OCI-LY3 (cell line): ENCODE measurements at regions not wholly inside any gene's neighbourhood (a gene's known extent, or its start where the extent isn't known, plus 50 kb on each side); places are given as distances from the start of the nearest gene placed in this dataset.
"Not testable (repeated sequence)": the region's sequence is repeated elsewhere in the genome, so short reads cannot be mapped to it uniquely, and the experiment has no call there.

Experiments
- H2AFZ ChIP-seq: fragments of 200-600, 300-600 bp; shearing (Covaris generic); 2 replicates; pipeline ENCODE4 v1.6.0; 2014; ENCODE audit warnings: antibody characterized with exemption, low read depth, low read length
- H3K27ac ChIP-seq: fragments of 200-600, 300-600 bp; sonication (generic); 2 replicates; pipeline ENCODE4 v1.5.1; 2014; ENCODE audit warnings: mild to moderate bottlenecking, low read length, moderate library complexity, mixed read lengths
- H3K27me3 ChIP-seq: fragments of 200-600, 300-600 bp; sonication (generic); 2 replicates; pipeline ENCODE4 v1.6.1; 2014; ENCODE audit warnings: low read depth, low read length, mixed read lengths
- H3K36me3 ChIP-seq: fragments of 200-600, 300-600 bp; sonication (generic); replicated peaks from 2 replicates; pipeline ENCODE3; 2014; ENCODE audit warnings: low read depth, low read length, mixed read lengths
- H3K4me1 ChIP-seq: fragments of 300-600, 200-600 bp; sonication (generic); 2 replicates; pipeline ENCODE4 v1.6.1; 2014; ENCODE audit warnings: low read length, mixed read lengths
- H3K4me2 ChIP-seq: fragments of 200-600, 300-600 bp; sonication (generic); 2 replicates; pipeline ENCODE4 v1.6.1; 2014; ENCODE audit warnings: low read length, mixed read lengths
- H3K4me3 ChIP-seq: fragments of 300-600, 200-600 bp; sonication (generic); 2 replicates; pipeline ENCODE4 v1.5.1; 2014; ENCODE audit warnings: antibody characterized with exemption, mild to moderate bottlenecking, low read length, moderate library complexity
- H3K79me2 ChIP-seq: fragments of 300-600, 200-600 bp; shearing (Covaris generic); 2 replicates; pipeline ENCODE4 v1.6.1; 2014; ENCODE audit warnings: mild to moderate bottlenecking, low read length, mixed read lengths
- H3K9ac ChIP-seq: fragments of 300-600, 200-600 bp; shearing (Covaris generic); 2 replicates; pipeline ENCODE4 v1.6.0; 2014; ENCODE audit warnings: mild to moderate bottlenecking, low read length, moderate library complexity
- H3K9me3 ChIP-seq: fragments of 200-600, 300-600 bp; shearing (Covaris generic); 2 replicates; pipeline ENCODE4 v1.6.1; 2014; ENCODE audit warnings: low read length, mixed read lengths; ENCODE audit not compliant: insufficient read depth
- H4K20me1 ChIP-seq: fragments of 200-600, 300-600 bp; sonication (generic); 2 replicates; pipeline ENCODE4 v1.6.1; 2016; ENCODE audit warnings: low read length, mixed read lengths; ENCODE audit not compliant: insufficient read depth
- EZH2phosphoT487 ChIP-seq: fragments of 200-600 bp; shearing (Covaris generic); IDR thresholded peaks from 2 replicates; pipeline ENCODE4 v1.6.1; 2018; ENCODE audit warnings: antibody characterized with exemption, mixed run types, low read depth
- TF ChIP-seq, protein P1 (sequence below): fragments of 200-600, 300-600 bp; sonication (generic); IDR thresholded peaks from 2 replicates; pipeline ENCODE4 v1.5.1; 2014; ENCODE audit warnings: antibody characterized with exemption, low read length, low read depth

DNA sequence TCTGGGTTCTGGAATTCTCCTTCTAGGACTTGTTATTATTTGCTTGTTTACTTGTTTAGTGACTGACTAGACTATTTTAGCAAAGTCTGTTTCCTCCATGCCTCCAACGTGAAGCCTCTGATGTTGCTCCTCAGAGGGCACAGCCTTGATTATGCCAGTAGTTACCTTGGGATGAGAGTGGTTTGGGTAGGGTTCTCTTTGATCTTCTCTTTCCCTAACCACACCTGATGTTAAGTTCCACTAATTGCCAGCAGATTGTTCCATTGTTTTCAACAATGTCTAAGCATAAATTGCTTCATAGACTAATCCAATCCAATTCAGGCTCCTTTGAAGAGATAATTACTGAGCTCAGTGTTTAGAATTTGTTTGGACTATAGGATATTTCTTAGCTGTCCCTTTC, 352.7 kb upstream of the DIPK2B start:
- no peaks in the 10 kb centered on the region for H3K4me1 ChIP-seq
- no peak overlapping the region for H3K4me3 ChIP-seq
- H3K36me3 ChIP-seq: no peaks in the 10 kb centered on the region
- H3K27ac ChIP-seq: no peak overlapping the region
- no peaks in the 10 kb centered on the region for H3K9me3 ChIP-seq
- H3K4me2 ChIP-seq: no peak overlapping the region
- H3K79me2 ChIP-seq: no peaks in the 10 kb centered on the region
- no peak for TF ChIP-seq EZH2phosphoT487
- TF ChIP-seq, protein P1, sequence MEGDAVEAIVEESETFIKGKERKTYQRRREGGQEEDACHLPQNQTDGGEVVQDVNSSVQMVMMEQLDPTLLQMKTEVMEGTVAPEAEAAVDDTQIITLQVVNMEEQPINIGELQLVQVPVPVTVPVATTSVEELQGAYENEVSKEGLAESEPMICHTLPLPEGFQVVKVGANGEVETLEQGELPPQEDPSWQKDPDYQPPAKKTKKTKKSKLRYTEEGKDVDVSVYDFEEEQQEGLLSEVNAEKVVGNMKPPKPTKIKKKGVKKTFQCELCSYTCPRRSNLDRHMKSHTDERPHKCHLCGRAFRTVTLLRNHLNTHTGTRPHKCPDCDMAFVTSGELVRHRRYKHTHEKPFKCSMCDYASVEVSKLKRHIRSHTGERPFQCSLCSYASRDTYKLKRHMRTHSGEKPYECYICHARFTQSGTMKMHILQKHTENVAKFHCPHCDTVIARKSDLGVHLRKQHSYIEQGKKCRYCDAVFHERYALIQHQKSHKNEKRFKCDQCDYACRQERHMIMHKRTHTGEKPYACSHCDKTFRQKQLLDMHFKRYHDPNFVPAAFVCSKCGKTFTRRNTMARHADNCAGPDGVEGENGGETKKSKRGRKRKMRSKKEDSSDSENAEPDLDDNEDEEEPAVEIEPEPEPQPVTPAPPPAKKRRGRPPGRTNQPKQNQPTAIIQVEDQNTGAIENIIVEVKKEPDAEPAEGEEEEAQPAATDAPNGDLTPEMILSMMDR: no peak
- H3K27me3 ChIP-seq: no peaks in the 10 kb centered on the region
- H3K9ac ChIP-seq: no peak overlapping the region
- no peak overlapping the region for H2AFZ ChIP-seq
- H4K20me1 ChIP-seq: no peaks in the 10 kb centered on the region

DNA sequence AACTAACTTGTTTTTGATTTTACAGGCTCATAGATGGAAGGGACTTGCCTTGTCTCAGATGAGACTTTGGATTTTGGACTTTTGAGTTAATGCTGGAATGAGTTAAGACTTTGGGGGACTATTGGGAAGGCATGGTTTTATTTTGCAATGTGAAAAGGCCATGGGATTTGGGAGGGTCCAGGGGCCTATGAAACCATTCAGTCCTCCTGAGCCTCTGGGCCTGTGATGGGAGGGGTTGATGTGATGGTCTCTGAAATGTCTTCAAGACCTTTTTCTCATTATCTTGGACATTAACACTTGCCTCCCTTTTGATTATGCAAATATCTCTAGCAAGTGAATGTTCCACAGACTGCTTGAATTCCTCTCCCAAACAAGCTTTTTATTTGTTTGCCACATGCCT, 346.0 kb upstream of the DIPK2B start:
- not testable (repeated sequence) for H3K4me2 ChIP-seq, H2AFZ ChIP-seq, H3K27ac ChIP-seq, H3K4me1 ChIP-seq, H4K20me1 ChIP-seq, H3K4me3 ChIP-seq, H3K79me2 ChIP-seq, H3K9ac ChIP-seq, H3K27me3 ChIP-seq, H3K36me3 ChIP-seq, H3K9me3 ChIP-seq

GRCh38 chrX:45540181-45540580, 339.5 kb upstream of the DIPK2B start:
- Histone ChIP-seq H3K4me3 (no peak overlapping the region), H2AFZ (no peak overlapping the region), H4K20me1 (no peaks in the 10 kb centered on the region), H3K9me3 (no peaks in the 10 kb centered on the region), H3K9ac (no peak overlapping the region), H3K36me3 (no peaks in the 10 kb centered on the region), H3K27me3 (no peaks in the 10 kb centered on the region), H3K4me2 (no peak overlapping the region), H3K4me1 (no peaks in the 10 kb centered on the region), H3K27ac (no peak overlapping the region), H3K79me2 (no peaks in the 10 kb centered on the region)
- no peak for TF ChIP-seq EZH2phosphoT487
- TF ChIP-seq, protein P1: no peak

- Histone ChIP-seq H3K27ac (no peak overlapping the region), H3K36me3 (no peaks in the 10 kb centered on the region), H3K9ac (no peak overlapping the region), H3K9me3 (no peaks in the 10 kb centered on the region), H3K4me1 (no peaks in the 10 kb centered on the region), H2AFZ (no peak overlapping the region), H3K4me2 (no peak overlapping the region), H3K79me2 (no peaks in the 10 kb centered on the region), H3K27me3 (no peaks in the 10 kb centered on the region), H4K20me1 (no peaks in the 10 kb centered on the region), H3K4me3 (no peak overlapping the region)
- TF ChIP-seq, protein P1: no peak
- no peak for TF ChIP-seq EZH2phosphoT487
Measured at GRCh38 chrX:45537936-45538335, 337.3 kb upstream of the DIPK2B start.

- H3K27ac ChIP-seq: no peak overlapping the region
- no peak overlapping the region for H2AFZ ChIP-seq
- H3K4me3 ChIP-seq: no peak overlapping the region
- TF ChIP-seq, protein P1: no peak
- no peak for TF ChIP-seq EZH2phosphoT487
- no peaks in the 10 kb centered on the region for H4K20me1 ChIP-seq
- H3K4me2 ChIP-seq: no peak overlapping the region
- no peaks in the 10 kb centered on the region for H3K27me3 ChIP-seq
- no peaks in the 10 kb centered on the region for H3K79me2 ChIP-seq
- no peaks in the 10 kb centered on the region for H3K36me3 ChIP-seq
- no peaks in the 10 kb centered on the region for H3K9me3 ChIP-seq
- H3K9ac ChIP-seq: no peak overlapping the region
- H3K4me1 ChIP-seq: no peaks in the 10 kb centered on the region
Measured at GRCh38 chrX:45527834-45528233, 327.2 kb upstream of the DIPK2B start.
